Hematopoietic multipotent progenitor cell treated with erythropoietin and hydrocortisone succinate and interleukin-3 and kit ligand, for 15 days (in vitro differentiated cells): ENCODE measurements at regions not wholly inside any gene's neighbourhood (a gene's known extent, or its start where the extent isn't known, plus 50 kb on each side); places are given as distances from the start of the nearest gene placed in this dataset.
A peak's percentile ranks its signal among the peaks of the same experiment; 100 is the strongest.

ENCODE experiments used
- DNase-seq: peaks from one replicate; pipeline ENCODE4 v3.0.0-alpha.2; 2015; ENCODE audit warnings: low spot score

DNA sequence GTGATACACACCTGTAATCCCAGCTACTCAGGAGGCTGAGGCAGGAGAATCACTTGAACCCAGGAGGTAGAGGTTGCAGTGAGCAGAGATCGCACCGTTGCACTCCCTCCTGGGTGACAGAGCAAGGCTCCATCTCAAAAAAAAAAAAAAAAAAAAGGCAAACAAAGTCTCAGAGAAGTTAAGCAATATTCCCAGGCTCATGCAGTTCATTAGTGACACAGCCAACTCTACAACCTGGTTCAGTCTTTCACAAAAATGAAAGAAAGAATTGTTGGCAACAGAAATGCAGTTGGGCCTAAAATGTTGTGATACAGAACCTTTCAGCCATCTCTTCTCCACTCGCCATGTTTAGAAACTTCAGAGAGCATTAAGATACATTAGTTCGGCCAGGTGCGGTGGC, 242.1 kb downstream of the LTN1 start:
- no peak for DNase-seq

GRCh38 chr21:28749536-28749935, 243.1 kb downstream of the LTN1 start:
- DNase-seq = no peak

DNA sequence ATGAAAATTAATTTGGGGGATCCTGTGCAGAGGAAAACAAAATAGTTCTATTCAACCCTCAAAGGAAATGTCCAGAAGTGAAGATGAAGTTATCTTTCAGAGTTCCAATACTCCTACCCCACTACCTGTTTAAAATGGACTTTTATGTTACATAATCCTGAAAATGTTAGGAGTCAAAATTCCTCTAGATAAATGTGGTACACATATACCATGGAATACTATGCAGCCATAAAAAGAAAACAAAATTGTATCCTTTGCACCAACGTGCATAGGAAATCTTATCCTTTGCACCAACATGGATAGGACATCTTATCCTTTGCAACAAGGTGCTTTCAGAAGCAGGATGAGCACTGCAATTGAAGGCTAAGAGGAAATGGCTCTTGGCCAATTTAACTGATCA, 245.2 kb downstream of the LTN1 start:
- DNase-seq = no peak

DNA sequence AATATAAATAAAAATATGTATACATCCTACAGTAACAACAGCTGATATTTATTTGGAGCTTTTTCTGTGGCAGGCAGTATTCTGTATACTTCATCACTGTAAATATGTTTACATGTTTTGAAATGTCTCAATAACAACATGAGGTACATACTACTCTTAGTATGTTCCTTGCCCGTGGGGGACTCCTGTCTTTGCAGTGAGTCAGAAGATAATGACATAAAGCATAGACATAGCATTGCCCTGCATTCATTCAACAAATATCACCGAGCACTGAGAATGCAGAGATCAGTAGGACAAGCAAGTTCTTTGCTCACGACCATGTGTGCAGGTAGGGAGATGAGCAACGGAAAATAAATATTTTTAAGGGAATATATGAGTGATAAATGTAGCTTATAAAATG, 246.5 kb downstream of the LTN1 start:
- DNase-seq = no peak

GRCh38 chr21:28745131-28746016, 247.3 kb downstream of the LTN1 start:
- peak; percentile 69 for DNase-seq

- DNase-seq = no peak
Observed at GRCh38 chr21:28743723-28744122, 249.0 kb downstream of the LTN1 start.

DNA sequence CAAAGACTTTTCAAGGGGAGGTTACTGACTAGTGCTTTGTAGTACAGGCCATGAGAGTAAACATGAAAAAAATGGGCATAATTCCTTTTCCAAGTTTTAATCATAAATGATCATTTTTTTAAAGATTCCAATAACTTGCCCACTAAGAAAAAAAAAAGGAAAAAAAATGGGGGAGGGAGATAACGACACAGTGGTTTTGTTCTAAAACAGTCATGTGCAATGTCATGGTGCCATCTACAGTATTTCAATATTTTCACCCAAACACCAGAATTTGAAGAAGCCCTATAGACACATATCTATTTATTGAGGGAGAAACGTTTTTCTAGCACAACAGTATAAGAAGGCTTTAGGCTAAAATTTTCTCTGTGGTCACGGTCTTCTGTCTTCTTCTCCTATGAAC, 250.2 kb downstream of the LTN1 start:
- no peak for DNase-seq

DNA sequence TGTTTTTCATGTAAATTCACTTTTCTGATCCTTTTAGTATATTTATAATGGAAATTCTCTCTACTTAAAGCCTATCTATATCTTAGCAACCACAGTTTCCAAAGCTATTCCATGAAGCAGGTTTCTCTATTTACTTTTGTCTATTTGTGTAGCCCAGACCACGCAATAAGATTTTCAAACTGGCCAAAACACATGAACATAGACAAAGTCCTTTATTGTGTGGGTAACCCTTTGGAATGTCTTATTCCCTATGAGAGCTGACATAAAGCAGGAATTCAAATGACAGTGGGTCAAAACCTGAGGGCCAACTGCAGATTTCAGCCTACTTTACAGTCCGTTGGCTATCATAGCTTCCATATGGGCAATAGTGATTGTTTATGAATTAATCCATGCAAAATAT, 252.6 kb downstream of the LTN1 start:
- DNase-seq = no peak

- no peak for DNase-seq
Observed at GRCh38 chr21:28738882-28739281, 253.8 kb downstream of the LTN1 start.

DNA sequence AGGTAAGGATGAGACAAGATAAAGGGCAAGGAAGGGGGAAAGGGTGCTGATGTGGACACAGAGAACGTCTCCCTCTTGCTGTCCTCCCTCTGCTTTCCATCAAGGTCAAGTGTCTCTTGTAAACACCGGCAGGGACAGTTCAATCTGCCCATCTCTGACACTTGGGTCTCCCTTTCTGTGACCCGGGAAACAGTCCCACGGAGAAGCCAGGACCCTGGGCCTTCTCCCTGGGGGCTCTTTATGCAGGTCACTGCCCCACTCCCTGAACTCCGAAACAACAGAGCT, 254.3 kb downstream of the LTN1 start:
- no peak for DNase-seq

GRCh38 chr21:28737674-28738419, 254.8 kb downstream of the LTN1 start:
- DNase-seq = peak; percentile 5

DNA sequence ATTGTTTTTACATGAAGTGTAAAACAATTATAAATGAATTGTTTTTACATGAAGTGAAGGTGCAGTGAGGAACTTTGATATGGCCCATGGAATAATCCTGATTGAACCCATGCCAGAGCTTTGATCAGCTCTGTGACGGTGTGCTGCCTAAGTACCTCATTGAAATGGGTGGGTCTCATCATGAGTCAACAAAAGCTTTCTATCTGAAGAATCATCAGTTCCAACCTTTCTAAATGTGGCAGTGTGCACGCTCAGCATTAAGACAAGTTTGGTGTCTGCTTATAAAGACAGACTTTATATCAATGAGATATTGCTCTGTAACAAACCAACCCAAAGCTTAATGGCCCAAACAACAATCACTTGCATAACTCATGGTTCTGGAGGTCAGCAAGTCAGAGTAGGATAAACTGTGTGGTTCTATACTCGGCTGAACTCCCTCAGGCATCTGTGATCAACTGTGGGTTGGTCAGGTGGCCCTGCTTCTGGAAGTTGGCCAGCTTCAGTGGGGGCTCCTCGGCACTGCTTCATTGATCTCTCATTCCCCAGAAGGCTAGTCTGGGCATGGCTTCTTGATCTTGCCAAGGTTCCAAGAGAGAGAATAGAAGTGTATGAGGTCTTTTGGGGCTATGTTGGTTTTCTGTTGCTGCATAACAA, 258.0 kb downstream of the LTN1 start:
- DNase-seq = no peak

- no peak for DNase-seq
Observed at GRCh38 chr21:28731700-28732321, 260.9 kb downstream of the LTN1 start.

- DNase-seq = no peak
Observed at GRCh38 chr21:28729887-28730286, 262.8 kb downstream of the LTN1 start.

DNA sequence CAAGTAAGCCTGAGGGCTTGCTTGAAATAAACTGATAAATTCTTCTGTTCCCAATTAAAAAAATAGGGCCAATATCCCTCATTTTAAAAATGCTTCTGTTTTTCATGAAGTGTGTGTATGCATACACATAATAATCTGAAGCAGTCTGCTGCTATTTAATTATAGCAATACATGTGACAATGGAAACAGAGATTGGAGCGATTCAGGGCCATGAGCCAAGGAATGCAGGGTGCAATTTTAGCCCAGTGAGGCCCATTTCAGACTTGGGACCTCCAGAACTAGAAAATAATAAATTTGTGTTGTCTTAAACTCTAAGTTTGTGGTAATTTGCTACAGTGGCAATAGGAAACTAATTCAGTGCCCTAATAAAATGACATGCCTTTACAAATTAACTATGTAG, 264.9 kb downstream of the LTN1 start:
- no peak for DNase-seq

- no peak for DNase-seq
Observed at GRCh38 chr21:28725396-28725795, 267.3 kb downstream of the LTN1 start.

- DNase-seq = no peak
Observed at GRCh38 chr21:28723646-28724045, 269.0 kb downstream of the LTN1 start.

DNA sequence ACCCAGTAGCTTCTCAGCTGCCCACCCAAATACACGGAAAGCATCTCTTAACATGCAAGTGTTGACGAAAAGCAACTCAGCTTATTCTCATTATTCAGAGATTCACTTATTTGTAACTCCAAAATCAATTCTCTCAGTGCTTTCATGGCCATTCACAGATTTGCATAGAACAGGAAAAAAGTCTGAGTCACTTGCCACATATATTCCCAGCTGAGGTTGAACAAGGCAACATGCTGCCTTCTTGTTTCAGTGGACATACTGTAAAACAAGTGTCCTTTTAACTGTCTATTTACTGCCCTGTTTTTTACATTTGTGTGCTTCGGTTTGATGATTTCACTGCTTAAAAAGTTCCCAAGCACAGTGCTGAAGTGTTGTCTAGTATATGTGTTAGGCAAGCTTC, 273.0 kb downstream of the LTN1 start:
- no peak for DNase-seq

DNA sequence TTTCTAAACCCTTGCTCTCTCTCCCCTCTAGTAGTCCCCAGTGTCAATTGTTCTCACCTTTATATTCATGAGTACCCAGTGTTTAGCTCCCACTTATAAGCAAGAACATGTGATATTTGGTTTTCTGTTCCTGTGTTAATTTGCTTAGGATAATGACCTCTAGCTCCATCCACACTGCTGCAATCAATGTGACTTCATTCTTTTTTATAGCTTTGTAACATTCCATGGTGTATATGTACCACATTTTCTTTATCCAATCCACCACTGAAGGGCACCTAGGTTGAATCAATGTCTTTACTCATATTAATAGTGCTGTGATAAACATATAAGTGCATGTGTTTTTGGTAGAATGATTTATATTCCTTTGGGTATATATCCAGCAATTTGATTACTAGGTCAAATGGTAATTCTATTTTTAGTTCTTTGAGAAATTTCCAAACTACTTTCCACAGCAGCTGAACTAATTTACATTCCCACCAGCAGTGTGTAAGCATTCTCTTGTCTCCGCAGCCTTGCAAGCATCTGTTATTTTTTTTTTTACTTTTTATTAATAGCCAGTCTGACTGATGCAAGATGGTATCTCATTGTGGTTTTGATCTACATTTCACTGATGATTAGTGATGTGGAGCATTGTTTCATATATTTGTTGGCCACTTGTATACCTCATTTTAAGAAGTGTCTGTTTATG, 277.8 kb downstream of the LTN1 start:
- no peak for DNase-seq

DNA sequence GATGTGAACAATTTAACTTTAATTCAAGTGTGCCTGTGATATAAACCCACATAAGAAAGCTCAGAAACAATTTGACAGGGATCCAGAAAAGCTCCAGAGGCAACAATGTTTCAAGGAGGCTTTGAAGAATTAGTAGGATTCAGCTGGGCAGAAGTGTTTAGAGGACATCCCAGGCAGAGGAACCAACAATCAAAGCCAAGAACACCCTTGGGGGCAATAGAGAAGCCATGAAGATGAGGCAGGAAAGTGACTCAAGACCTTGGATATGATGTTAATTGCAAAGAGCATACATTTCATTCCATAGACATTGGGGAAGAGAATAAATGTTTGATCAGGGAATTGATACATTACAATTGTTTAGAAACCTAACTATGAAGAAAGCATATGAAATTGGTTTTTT, 280.3 kb downstream of the LTN1 start:
- no peak for DNase-seq

- no peak for DNase-seq
Observed at GRCh38 chr21:28705616-28706015, 287.1 kb downstream of the LTN1 start.

GRCh38 chr21:28704746-28705145, 287.9 kb downstream of the LTN1 start:
- DNase-seq = no peak
